ENCODE measurements at regions not wholly inside any gene's neighbourhood (a gene's known extent, or its start where the extent isn't known, plus 50 kb on each side); places are given as distances from the start of the nearest gene placed in this dataset.

DNA sequence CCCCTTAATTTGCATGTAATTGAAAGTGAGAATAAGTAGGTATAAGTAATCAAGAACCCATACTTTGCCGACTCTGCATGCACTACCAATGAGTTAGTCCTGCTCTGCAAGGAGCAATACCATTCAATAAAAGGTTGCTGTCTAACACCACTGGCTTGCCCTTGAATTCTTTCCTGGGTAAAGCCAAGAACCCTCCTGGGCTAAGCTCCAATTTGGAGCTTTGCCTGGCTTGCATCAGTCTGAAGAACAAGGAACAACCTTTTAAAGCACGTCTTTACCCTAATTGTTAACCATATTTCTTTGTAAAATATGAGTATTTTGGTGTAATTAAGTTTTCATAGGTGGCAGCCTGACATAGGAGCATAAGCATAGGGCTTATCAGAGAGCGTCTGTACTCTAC, 367.7 kb downstream of the MEI4 start:
- TF ChIP-seq, protein P1, sequence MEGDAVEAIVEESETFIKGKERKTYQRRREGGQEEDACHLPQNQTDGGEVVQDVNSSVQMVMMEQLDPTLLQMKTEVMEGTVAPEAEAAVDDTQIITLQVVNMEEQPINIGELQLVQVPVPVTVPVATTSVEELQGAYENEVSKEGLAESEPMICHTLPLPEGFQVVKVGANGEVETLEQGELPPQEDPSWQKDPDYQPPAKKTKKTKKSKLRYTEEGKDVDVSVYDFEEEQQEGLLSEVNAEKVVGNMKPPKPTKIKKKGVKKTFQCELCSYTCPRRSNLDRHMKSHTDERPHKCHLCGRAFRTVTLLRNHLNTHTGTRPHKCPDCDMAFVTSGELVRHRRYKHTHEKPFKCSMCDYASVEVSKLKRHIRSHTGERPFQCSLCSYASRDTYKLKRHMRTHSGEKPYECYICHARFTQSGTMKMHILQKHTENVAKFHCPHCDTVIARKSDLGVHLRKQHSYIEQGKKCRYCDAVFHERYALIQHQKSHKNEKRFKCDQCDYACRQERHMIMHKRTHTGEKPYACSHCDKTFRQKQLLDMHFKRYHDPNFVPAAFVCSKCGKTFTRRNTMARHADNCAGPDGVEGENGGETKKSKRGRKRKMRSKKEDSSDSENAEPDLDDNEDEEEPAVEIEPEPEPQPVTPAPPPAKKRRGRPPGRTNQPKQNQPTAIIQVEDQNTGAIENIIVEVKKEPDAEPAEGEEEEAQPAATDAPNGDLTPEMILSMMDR (IDR thresholded peaks at IDR 0.05): no peak
- no peak for TF ChIP-seq POLR2A (IDR thresholded peaks at IDR 0.05)

All from adrenal gland (tissue), 5 donors.